ENCODE measurements at regions not wholly inside any gene's neighbourhood (a gene's known extent, or its start where the extent isn't known, plus 50 kb on each side); places are given as distances from the start of the nearest gene placed in this dataset.

DNA sequence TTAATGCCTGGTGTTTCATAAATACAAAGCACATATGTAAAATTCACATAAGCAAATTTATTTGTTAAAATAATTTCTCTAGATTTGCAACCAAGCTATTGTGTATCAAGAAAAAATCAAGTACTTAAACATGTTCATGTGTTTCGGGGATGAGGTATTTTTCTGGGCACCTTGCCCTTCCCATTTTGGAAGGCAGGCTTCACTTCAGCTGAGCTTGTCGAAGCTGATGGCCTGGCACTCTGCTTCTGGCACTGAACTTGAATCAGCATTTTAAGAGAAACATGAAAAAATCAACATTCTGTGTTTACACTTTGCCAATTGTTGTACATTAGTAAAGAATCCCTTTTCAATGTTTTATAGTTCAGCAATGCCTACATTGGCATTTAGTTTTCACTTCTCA is 179.1 kb upstream of the STEAP4 start:
- Histone ChIP-seq H3K9ac (ENCODE audit: insufficient read depth in 1 of 2, low read length in 2 of 2) (no peak overlapping the region), H3K36me3 (ENCODE audit: control insufficient read depth in 4 of 4, insufficient read depth in 4 of 4, low read length in 4 of 4) (no peaks in the 10 kb centered on the region), H3K9me3 (ENCODE audit: control insufficient read depth in 4 of 4, insufficient read depth in 3 of 4, low read length in 3 of 4) (no peaks in the 10 kb centered on the region), H3K4me3 (no peak overlapping the region), H3K27ac (ENCODE audit: low read depth in 1 of 2, low read length in 1 of 2) (no peak overlapping the region), H3K4me1 (ENCODE audit: control insufficient read depth in 5 of 5, insufficient read depth in 5 of 5, low read length in 5 of 5) (peaks cover 0 to 3% (median 0%) of the 10 kb centered on the region in 5 donors), H3K27me3 (ENCODE audit: control insufficient read depth in 3 of 3, insufficient read depth in 3 of 3, low read length in 2 of 3) (no peaks in the 10 kb centered on the region)
- WGBS, 2 donors = 62 to 82% methylated on average over 2 of the region's 2 CpGs
- DNase-seq (peak in 1 of 3 donors; percentile 10), ATAC-seq (ENCODE audit: insufficient read depth, low FRiP score) (no peak)
- TF ChIP-seq, protein P1, sequence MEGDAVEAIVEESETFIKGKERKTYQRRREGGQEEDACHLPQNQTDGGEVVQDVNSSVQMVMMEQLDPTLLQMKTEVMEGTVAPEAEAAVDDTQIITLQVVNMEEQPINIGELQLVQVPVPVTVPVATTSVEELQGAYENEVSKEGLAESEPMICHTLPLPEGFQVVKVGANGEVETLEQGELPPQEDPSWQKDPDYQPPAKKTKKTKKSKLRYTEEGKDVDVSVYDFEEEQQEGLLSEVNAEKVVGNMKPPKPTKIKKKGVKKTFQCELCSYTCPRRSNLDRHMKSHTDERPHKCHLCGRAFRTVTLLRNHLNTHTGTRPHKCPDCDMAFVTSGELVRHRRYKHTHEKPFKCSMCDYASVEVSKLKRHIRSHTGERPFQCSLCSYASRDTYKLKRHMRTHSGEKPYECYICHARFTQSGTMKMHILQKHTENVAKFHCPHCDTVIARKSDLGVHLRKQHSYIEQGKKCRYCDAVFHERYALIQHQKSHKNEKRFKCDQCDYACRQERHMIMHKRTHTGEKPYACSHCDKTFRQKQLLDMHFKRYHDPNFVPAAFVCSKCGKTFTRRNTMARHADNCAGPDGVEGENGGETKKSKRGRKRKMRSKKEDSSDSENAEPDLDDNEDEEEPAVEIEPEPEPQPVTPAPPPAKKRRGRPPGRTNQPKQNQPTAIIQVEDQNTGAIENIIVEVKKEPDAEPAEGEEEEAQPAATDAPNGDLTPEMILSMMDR (IDR thresholded peaks at IDR 0.05; ENCODE audit: control extremely low read depth, extremely low read depth) = no peak

DNA sequence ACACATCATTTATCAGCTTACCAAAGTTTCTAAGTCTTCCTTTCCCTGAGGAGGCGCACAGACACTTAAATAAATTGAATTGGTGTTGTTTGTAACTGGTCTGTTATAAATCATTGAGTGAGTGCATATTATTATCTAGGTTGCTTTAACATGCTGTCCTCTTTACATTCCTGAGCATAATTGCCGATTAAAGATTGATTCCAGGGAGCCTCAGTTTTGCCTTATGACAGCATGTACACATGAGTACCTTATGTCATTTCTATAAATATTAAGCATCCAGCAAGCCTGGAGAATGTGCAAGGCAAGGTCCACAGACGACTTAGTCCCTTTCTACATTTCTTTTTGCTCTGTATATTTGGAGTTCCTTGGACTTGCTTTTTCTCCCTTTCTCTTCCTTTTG is 177.9 kb upstream of the STEAP4 start:
- Histone ChIP-seq H3K27ac (ENCODE audit: low read depth in 1 of 2, low read length in 1 of 2) (no peak overlapping the region), H3K36me3 (ENCODE audit: control insufficient read depth in 4 of 4, insufficient read depth in 4 of 4, low read length in 4 of 4) (no peaks in the 10 kb centered on the region), H3K4me3 (no peak overlapping the region), H3K9ac (ENCODE audit: insufficient read depth in 1 of 2, low read length in 2 of 2) (no peak overlapping the region), H3K9me3 (ENCODE audit: control insufficient read depth in 4 of 4, insufficient read depth in 3 of 4, low read length in 3 of 4) (no peaks in the 10 kb centered on the region), H3K4me1 (ENCODE audit: control insufficient read depth in 5 of 5, insufficient read depth in 5 of 5, low read length in 5 of 5) (peaks cover 0 to 4% (median 0%) of the 10 kb centered on the region in 5 donors), H3K27me3 (ENCODE audit: control insufficient read depth in 3 of 3, insufficient read depth in 3 of 3, low read length in 2 of 3) (no peaks in the 10 kb centered on the region)
- DNase-seq = no peak
- TF ChIP-seq, protein P1 (IDR thresholded peaks at IDR 0.05; ENCODE audit: control extremely low read depth, extremely low read depth) = no peak
- 78 to 90% methylated on average over 3 of the region's 3 CpGs for WGBS, 2 donors
- ATAC-seq (ENCODE audit: insufficient read depth, low FRiP score) = no peak

DNA sequence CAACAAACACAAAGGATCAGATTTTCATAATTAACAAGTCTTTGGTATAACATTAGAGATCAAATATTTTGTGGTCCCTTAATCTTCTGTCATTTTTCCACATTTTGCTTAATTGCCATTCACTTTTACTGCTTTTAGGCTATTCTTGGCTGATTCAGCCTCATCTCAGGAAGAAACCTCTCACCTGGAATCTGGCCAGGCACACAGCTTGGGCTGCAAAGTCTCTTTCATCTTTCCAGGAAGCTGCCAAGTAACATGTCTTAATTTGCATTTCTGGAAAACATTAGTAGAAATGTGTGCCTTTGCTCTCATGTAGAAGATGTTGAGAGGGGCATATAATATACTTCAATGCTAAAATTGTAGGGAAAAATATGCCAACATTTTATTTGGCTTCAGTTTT is 174.2 kb upstream of the STEAP4 start:
- TF ChIP-seq, protein P1 (IDR thresholded peaks at IDR 0.05; ENCODE audit: control extremely low read depth, extremely low read depth) = no peak
- DNase-seq = peak in 1 of 3 donors; percentile 32

DNA sequence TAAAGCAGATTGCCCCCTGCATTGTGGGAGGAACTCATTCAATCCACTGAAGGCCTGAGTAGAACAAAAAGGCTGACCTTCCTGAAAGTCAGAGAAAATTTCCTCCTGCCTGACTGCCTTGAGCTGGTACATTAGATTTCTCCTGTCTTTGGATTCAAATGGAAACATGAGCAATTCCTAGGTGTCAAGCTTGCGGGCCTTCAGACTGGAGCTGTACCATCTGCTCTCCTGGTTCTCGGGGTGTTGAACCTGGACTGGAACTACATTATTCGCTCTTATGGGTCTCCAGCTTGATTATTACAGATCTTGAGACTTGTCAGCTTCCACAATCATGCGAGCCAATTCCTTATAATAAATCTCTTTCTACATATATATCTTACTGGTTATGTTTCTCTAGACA is 173.6 kb upstream of the STEAP4 start:
- DNase-seq = no peak
- TF ChIP-seq, protein P1 (IDR thresholded peaks at IDR 0.05; ENCODE audit: control extremely low read depth, extremely low read depth) = no peak
- no peak for ATAC-seq (ENCODE audit: insufficient read depth, low FRiP score)
- H3K4me3 ChIP-seq = no peak overlapping the region
- H3K27ac ChIP-seq (ENCODE audit: low read depth in 1 of 2, low read length in 1 of 2) = no peak overlapping the region
- 68 to 88% methylated on average over 4 of the region's 4 CpGs for WGBS, 2 donors
- H3K9me3 ChIP-seq (ENCODE audit: control insufficient read depth in 4 of 4, insufficient read depth in 3 of 4, low read length in 3 of 4) = no peaks in the 10 kb centered on the region
- H3K9ac ChIP-seq (ENCODE audit: insufficient read depth in 1 of 2, low read length in 2 of 2) = no peak overlapping the region
- no peaks in the 10 kb centered on the region for H3K27me3 ChIP-seq (ENCODE audit: control insufficient read depth in 3 of 3, insufficient read depth in 3 of 3, low read length in 2 of 3)
- H3K4me1 ChIP-seq (ENCODE audit: control insufficient read depth in 5 of 5, insufficient read depth in 5 of 5, low read length in 5 of 5) = peaks cover 0 to 4% (median 0%) of the 10 kb centered on the region in 5 donors
- no peaks in the 10 kb centered on the region for H3K36me3 ChIP-seq (ENCODE audit: control insufficient read depth in 4 of 4, insufficient read depth in 4 of 4, low read length in 4 of 4)

More for the DNA sequence above, 174.2 kb upstream of the STEAP4 start:
- Histone ChIP-seq H3K4me3 (no peak overlapping the region), H3K27me3 (ENCODE audit: control insufficient read depth in 3 of 3, insufficient read depth in 3 of 3, low read length in 2 of 3) (no peaks in the 10 kb centered on the region), H3K4me1 (ENCODE audit: control insufficient read depth in 5 of 5, insufficient read depth in 5 of 5, low read length in 5 of 5) (peaks cover 0 to 4% (median 0%) of the 10 kb centered on the region in 5 donors), H3K9me3 (ENCODE audit: control insufficient read depth in 4 of 4, insufficient read depth in 3 of 4, low read length in 3 of 4) (no peaks in the 10 kb centered on the region), H3K36me3 (ENCODE audit: control insufficient read depth in 4 of 4, insufficient read depth in 4 of 4, low read length in 4 of 4) (no peaks in the 10 kb centered on the region), H3K9ac (ENCODE audit: insufficient read depth in 1 of 2, low read length in 2 of 2) (no peak overlapping the region), H3K27ac (ENCODE audit: low read depth in 1 of 2, low read length in 1 of 2) (no peak overlapping the region)
- ATAC-seq (ENCODE audit: insufficient read depth, low FRiP score) = no peak

Data from lung (tissue), 11 donors.